Ureter (tissue), 1 donor: ENCODE measurements at regions not wholly inside any gene's neighbourhood (a gene's known extent, or its start where the extent isn't known, plus 50 kb on each side); places are given as distances from the start of the nearest gene placed in this dataset.

Source experiments
- DNase-seq: peaks from one replicate; pipeline ENCODE4 v3.0.0-alpha.2; 2020; ENCODE audit warnings: low spot score
- donor health status: DM: yes; HTN: yes; CAD: no.

- DNase-seq = no peak
Observed at GRCh38 chr5:74954919-74955318, 88.7 kb upstream of the FAM169A start.

- no peak for DNase-seq
Observed at GRCh38 chr5:74953937-74954720, 87.9 kb upstream of the FAM169A start.

- DNase-seq = no peak
Observed at GRCh38 chr5:74953554-74953936, 87.4 kb upstream of the FAM169A start.

- DNase-seq = no peak
Observed at GRCh38 chr5:74952406-74952805, 86.2 kb upstream of the FAM169A start.

- no peak for DNase-seq
Observed at GRCh38 chr5:74951865-74952264, 85.7 kb upstream of the FAM169A start.

- no peak for DNase-seq
Observed at GRCh38 chr5:74950836-74951515, 84.8 kb upstream of the FAM169A start.

- DNase-seq = no peak
Observed at GRCh38 chr5:74949976-74950375, 83.8 kb upstream of the FAM169A start.

GRCh38 chr5:74948031-74948546, 81.9 kb upstream of the FAM169A start:
- no peak for DNase-seq

- no peak for DNase-seq
Observed at GRCh38 chr5:74946471-74946870, 80.3 kb upstream of the FAM169A start.

GRCh38 chr5:74945561-74946165, 79.5 kb upstream of the FAM169A start:
- DNase-seq = no peak

- DNase-seq = no peak
Observed at GRCh38 chr5:74943905-74944304, 77.7 kb upstream of the FAM169A start.

- DNase-seq = no peak
Observed at GRCh38 chr5:74942622-74943286, 76.6 kb upstream of the FAM169A start.

- DNase-seq = no peak
Observed at GRCh38 chr5:74940782-74941353, 74.7 kb upstream of the FAM169A start.

GRCh38 chr5:74938250-74938933, 72.2 kb upstream of the FAM169A start:
- DNase-seq = no peak

- DNase-seq = no peak
Observed at GRCh38 chr5:74935752-74936091, 69.5 kb upstream of the FAM169A start.

- no peak for DNase-seq
Observed at GRCh38 chr5:74934949-74935751, 69.0 kb upstream of the FAM169A start.

- no peak for DNase-seq
Observed at GRCh38 chr5:74927336-74927735, 61.1 kb upstream of the FAM169A start.

- no peak for DNase-seq
Observed at GRCh38 chr5:74919487-74919886, 53.3 kb upstream of the FAM169A start.

- DNase-seq = no peak
Observed at GRCh38 chr5:74919041-74919440, 52.9 kb upstream of the FAM169A start.

GRCh38 chr5:74918232-74918669, 52.1 kb upstream of the FAM169A start:
- DNase-seq = no peak
